Urinary bladder (tissue), 3 donors: ENCODE measurements at regions not wholly inside any gene's neighbourhood (a gene's known extent, or its start where the extent isn't known, plus 50 kb on each side); places are given as distances from the start of the nearest gene placed in this dataset.

Experiments
- DNase-seq: peaks from one replicate; pipeline ENCODE4 v3.0.0-alpha.2; 2015; ENCODE audit errors: extremely low spot score
- H3K27ac ChIP-seq: one replicate; pipeline ENCODE4 v1.5.1; 2013; ENCODE audit warnings: low read depth, mild to moderate bottlenecking, moderate library complexity
- H3K36me3 ChIP-seq: one replicate; pipeline ENCODE4 v1.6.1; 2013; ENCODE audit warnings: mild to moderate bottlenecking, moderate library complexity; ENCODE audit not compliant: insufficient read depth
- H3K4me1 ChIP-seq: one replicate; pipeline ENCODE4 v1.6.1; 2013; ENCODE audit warnings: mild to moderate bottlenecking, moderate library complexity; ENCODE audit not compliant: insufficient read depth
- H3K4me3 ChIP-seq: one replicate; pipeline ENCODE4 v1.5.1; 2013; ENCODE audit warnings: low read depth, low read length
- WGBS: extraction: QIAGEN DNeasy Blood & Tissue Kit; methylation state at CpG from one replicate; pipeline ENCODE4 v1.1.7; 2013; 5-methylcytosine and 5-hydroxymethylcytosine counted together
- donor health status: healthy with polysubstance abuse.
- donor health status: healthy.

- Histone ChIP-seq H3K4me1 (no peaks in the 10 kb centered on the region), H3K27ac (no peak overlapping the region), H3K4me3 (no peak overlapping the region), H3K36me3 (no peaks in the 10 kb centered on the region)
- no peak for DNase-seq
- 71% methylated on average over 3 of the region's 3 CpGs for WGBS
Measured at GRCh38 chr10:130882906-130883305, 428.6 kb downstream of the TCERG1L start.

DNA sequence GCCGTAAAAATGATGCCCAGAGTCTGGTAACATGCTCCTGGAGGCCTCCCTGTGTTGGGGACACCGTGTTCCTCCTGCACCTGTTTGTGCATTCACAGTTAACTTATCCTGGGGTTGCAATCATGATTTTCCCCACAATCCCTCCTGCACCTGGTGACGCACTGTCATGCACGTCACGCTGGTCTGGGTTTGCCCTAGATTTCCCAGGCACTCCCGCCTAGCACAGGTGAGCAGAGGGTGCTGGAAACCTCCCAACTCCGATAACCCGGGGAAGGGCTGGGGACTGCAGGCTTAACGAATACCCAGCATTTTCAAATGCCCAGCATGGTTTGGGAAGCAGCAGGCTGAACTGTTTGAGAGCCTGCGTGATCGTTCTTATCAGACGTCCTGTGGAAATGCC lies 427.1 kb downstream of the TCERG1L start:
- Histone ChIP-seq H3K4me3 (no peak overlapping the region), H3K36me3 (no peaks in the 10 kb centered on the region), H3K27ac (no peak overlapping the region), H3K4me1 (no peaks in the 10 kb centered on the region)
- DNase-seq = no peak
- 71% methylated on average over 12 of the region's 12 CpGs for WGBS

DNA sequence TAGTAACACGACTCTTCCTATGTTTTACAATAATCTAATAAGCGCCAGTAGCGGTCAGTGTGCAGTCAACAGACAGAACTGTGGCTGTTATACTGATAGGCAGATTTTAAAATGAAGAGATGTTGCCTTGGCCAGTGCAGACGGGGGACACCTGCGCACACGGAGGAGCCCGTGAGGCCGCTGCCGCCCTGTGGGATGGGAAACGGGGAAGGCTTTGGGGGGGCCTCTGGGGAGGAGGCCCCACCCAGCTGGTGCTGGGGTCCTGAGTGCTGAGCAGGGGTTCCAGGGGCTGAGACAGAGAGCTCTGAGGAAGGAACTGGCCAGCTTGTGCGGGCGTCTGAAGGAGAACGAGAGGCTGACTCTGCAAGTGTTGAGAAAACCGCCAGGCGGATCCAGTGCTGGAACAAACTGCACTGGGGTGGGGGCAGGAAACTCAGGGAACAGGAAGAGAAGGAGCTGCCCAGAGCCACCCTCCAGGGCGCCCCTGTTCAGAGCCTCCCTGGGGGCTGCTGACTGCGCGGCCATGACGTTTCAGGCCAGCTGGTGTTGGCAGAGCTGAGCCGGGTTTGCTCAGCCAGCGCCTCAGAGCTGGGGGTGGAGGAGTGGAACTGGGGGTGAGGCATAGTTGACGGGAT lies 426.4 kb downstream of the TCERG1L start:
- peak; percentile 8 for DNase-seq
- Histone ChIP-seq H3K36me3 (no peaks in the 10 kb centered on the region), H3K4me1 (no peaks in the 10 kb centered on the region), H3K4me3 (no peak overlapping the region), H3K27ac (no peak overlapping the region)
- 38% methylated on average over 22 of the region's 22 CpGs for WGBS

- DNase-seq = no peak
- Histone ChIP-seq H3K27ac (no peak overlapping the region), H3K4me1 (no peaks in the 10 kb centered on the region), H3K36me3 (no peaks in the 10 kb centered on the region), H3K4me3 (no peak overlapping the region)
- 55% methylated on average over 7 of the region's 7 CpGs for WGBS
Measured at GRCh38 chr10:130887170-130887569, 424.4 kb downstream of the TCERG1L start.

GRCh38 chr10:130888493-130888892 lies 423.0 kb downstream of the TCERG1L start:
- Histone ChIP-seq H3K27ac (no peak overlapping the region), H3K4me1 (no peaks in the 10 kb centered on the region), H3K4me3 (no peak overlapping the region), H3K36me3 (no peaks in the 10 kb centered on the region)
- WGBS = 89% methylated on average over 2 of the region's 2 CpGs
- no peak for DNase-seq

- no peak overlapping the region for H3K4me3 ChIP-seq
- DNase-seq = no peak
- H3K4me1 ChIP-seq = no peaks in the 10 kb centered on the region
- 77% methylated on average over 8 of the region's 8 CpGs for WGBS
- no peak overlapping the region for H3K27ac ChIP-seq
- H3K36me3 ChIP-seq = no peaks in the 10 kb centered on the region
Measured at GRCh38 chr10:130889240-130889639, 422.3 kb downstream of the TCERG1L start.

DNA sequence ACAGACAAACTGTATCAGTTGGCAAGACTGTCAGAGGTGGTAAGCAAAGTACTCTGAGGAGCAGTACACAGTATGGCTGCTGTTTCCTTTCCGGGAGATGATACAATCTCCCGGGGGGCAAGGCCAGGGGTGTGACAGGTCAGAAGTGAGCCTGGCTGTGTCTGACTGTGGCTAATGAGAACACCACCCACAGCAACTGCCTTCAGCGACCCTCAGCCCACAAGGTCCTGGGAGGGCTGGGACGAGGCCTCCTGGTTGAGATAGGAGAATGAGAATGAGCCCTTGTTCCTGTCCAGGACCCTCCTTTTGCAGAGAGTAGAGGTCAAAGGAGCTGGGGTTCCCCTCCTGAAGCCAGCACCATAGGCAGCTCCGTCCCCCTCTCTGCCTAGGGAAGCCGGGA lies 421.7 kb downstream of the TCERG1L start:
- no peak for DNase-seq
- Histone ChIP-seq H3K27ac (no peak overlapping the region), H3K4me3 (no peak overlapping the region), H3K36me3 (no peaks in the 10 kb centered on the region), H3K4me1 (no peaks in the 10 kb centered on the region)
- 58% methylated on average over 6 of the region's 6 CpGs for WGBS

DNA sequence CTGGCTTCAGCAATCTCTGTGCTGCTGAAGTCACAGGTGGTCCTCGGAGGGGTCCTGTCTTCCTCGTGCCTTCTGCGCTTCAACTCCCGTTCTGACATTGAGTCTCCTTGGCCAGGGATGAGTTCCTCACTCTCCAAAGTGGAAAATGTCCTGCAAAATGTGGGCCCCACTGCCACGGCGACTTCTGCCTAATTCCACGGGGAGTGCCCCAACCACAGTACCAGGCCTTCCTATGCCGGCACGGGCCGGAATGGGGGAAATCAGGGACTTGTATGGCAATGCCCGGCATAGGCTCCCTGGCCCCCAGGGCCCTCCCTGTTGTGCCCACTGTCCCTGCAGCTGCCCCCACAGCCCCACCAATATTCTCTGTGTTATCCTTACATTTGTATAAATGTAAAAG lies 420.5 kb downstream of the TCERG1L start:
- Histone ChIP-seq H3K36me3 (no peaks in the 10 kb centered on the region), H3K27ac (no peak overlapping the region), H3K4me1 (no peaks in the 10 kb centered on the region), H3K4me3 (no peak overlapping the region)
- WGBS = 84% methylated on average over 11 of the region's 11 CpGs
- DNase-seq = no peak

- Histone ChIP-seq H3K36me3 (no peaks in the 10 kb centered on the region), H3K4me1 (no peaks in the 10 kb centered on the region), H3K4me3 (no peak overlapping the region), H3K27ac (no peak overlapping the region)
- peak; percentile 68 for DNase-seq
- WGBS = 59% methylated on average over 7 of the region's 7 CpGs
Measured at GRCh38 chr10:130894471-130894870, 417.1 kb downstream of the TCERG1L start.

DNA sequence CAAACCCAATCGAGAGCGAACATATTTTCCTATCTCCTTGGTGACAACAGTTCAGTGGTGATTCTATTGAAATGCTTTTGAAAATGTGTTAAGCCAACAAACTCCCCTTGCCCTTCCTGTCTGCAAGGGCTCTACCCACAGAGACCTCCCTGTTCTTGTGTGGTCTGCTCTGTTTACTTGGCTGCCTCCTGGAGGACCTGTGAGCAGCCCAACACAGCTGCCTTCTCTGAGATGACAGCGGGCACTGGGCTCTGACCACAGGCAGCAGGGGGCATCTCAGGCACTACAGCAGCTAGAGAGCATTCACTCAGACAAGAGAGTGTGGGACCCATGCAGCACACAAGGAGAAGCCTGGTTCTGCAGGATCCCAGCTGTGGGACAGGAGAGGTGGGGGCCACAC lies 416.4 kb downstream of the TCERG1L start:
- Histone ChIP-seq H3K4me3 (no peak overlapping the region), H3K4me1 (no peaks in the 10 kb centered on the region), H3K36me3 (no peaks in the 10 kb centered on the region), H3K27ac (no peak overlapping the region)
- DNase-seq = no peak
- 41% methylated on average over 3 of the region's 3 CpGs for WGBS

DNA sequence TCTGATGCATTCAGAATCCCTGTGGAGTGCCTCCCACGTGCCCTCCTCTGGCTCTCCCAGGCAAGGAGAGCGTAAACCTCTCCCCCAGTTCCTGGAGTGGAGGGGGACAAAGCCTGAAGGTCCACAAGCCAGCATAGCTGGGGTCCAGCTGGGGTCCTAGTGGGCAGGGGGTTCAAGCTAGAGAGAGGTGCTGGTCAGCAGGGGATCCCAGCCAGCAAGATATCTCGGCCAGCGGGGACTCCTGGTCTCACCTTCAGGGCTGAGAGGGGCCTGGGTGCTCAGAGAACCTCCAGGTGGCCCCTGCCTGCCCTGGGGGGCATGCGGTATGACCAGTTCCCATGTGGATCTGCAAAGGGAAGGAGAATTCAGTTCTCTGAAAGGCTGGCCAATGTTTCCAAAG lies 413.7 kb downstream of the TCERG1L start:
- Histone ChIP-seq H3K36me3 (no peaks in the 10 kb centered on the region), H3K4me3 (no peak overlapping the region), H3K27ac (no peak overlapping the region), H3K4me1 (no peaks in the 10 kb centered on the region)
- no peak for DNase-seq
- WGBS = 83% methylated on average over 5 of the region's 5 CpGs

- WGBS = 84% methylated on average over 6 of the region's 6 CpGs
- no peaks in the 10 kb centered on the region for H3K36me3 ChIP-seq
- no peak overlapping the region for H3K4me3 ChIP-seq
Measured at GRCh38 chr10:130898381-130898780, 413.1 kb downstream of the TCERG1L start.

GRCh38 chr10:130899856-130900255 lies 411.7 kb downstream of the TCERG1L start:
- DNase-seq = no peak
- Histone ChIP-seq H3K4me3 (no peak overlapping the region), H3K27ac (no peak overlapping the region), H3K4me1 (no peaks in the 10 kb centered on the region), H3K36me3 (no peaks in the 10 kb centered on the region)
- WGBS = 92% methylated on average over 12 of the region's 12 CpGs

More at GRCh38 chr10:130898381-130898780, 413.1 kb downstream of the TCERG1L start:
- no peak for DNase-seq
- H3K27ac ChIP-seq = no peak overlapping the region
- no peaks in the 10 kb centered on the region for H3K4me1 ChIP-seq

DNA sequence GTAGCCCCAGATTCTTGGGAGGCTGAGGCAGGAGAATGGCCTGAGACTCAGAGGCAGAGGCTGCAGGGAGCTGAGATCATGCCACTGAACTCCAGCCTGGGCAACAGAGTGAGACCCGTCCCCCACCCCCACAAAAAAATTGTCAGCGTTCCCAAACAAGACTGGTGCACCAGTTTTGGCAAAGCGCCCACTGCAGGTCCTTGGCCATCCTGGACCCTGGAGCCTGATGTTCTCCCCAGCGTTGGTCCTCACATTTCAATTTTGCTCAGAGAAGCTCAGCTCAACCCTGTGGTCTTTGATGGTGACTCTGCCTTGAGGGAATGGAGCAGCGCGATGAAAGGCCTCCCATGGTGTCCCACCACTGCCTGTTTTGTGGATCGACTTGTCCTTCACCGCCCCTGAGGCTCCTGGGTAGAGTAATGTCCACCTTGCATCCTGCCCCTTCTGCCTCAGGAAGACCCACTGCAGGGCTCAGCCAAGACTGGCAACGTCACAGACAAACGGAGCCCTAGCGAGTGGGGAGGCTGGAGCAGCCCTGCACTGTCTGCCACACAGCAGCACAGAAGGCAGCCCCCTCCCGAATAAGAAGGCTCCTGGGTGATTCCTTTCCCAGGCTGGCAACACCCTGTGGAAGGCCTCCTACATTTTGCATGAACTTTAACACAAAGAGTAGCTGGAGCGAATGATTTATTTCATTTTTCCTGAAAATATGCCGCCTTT lies 410.9 kb downstream of the TCERG1L start:
- WGBS = 87% methylated on average over 14 of the region's 14 CpGs
- Histone ChIP-seq H3K4me3 (no peak overlapping the region), H3K4me1 (no peaks in the 10 kb centered on the region), H3K27ac (no peak overlapping the region), H3K36me3 (no peaks in the 10 kb centered on the region)
- DNase-seq = no peak
